ENCODE measurements at regions not wholly inside any gene's neighbourhood (a gene's known extent, or its start where the extent isn't known, plus 50 kb on each side); places are given as distances from the start of the nearest gene placed in this dataset.

GRCh38 chr6:90374201-90374600, 77.6 kb upstream of the BACH2 start:
- peak; percentile 25 for DNase-seq (ENCODE audit: low spot score)
- Histone ChIP-seq H3K4me2 (ENCODE audit: low read length) (peak overlapping the region; percentile 92), H4K20me1 (ENCODE audit: insufficient read depth, low read length) (no peaks in the 10 kb centered on the region), H3K9me3 (ENCODE audit: low read length) (peaks cover 8% of the 10 kb centered on the region; the same call in 1 of the 2 replicates), H3K27ac (ENCODE audit: low read depth, low read length, poor library complexity, severe bottlenecking) (peak overlapping the region; percentile 100), H3K4me3 (ENCODE audit: low read depth, low read length, poor library complexity, severe bottlenecking) (no peak overlapping the region), H3K36me3 (ENCODE audit: insufficient read depth, low read length) (peaks cover 10% of the 10 kb centered on the region), H3K4me1 (ENCODE audit: insufficient read depth, low read length, poor library complexity, severe bottlenecking) (peaks cover 92% of the 10 kb centered on the region), H3K79me2 (ENCODE audit: insufficient read depth, low read depth, low read length) (peaks cover 28% of the 10 kb centered on the region; the same call in 1 of the 2 replicates), H2AFZ (ENCODE audit: low read length) (peak overlapping the region; percentile 64; the same call in 1 of the 2 replicates), H3K9me2 (ENCODE audit: insufficient read depth, low read length) (no peaks in the 10 kb centered on the region)
- POLR2A ChIA-PET = interaction anchor here (0.8 to 6.7 kb wide), 13 partner anchors 10 to 86 kb away, joined by 3 to 57 read pairs (median 12); partner anchors contain the start of gene BACH2
- BruUV-seq (replicated peaks) = no TSS peak
- CTCF ChIA-PET (ENCODE audit: unreplicated experiment) = no interaction called here
- intact Hi-C loops (cut with micrococcal nuclease; ENCODE audit: unreplicated experiment) = no loop called here
- TF ChIP-seq CTCF (conservative IDR thresholded peaks at IDR 0.05; ENCODE audit: low read length) (no peak), EZH2phosphoT487 (IDR thresholded peaks at IDR 0.05; ENCODE audit: borderline replicate concordance, low read depth, low read length) (no peak)

GRCh38 chr6:90372885-90373284, 76.2 kb upstream of the BACH2 start:
- Histone ChIP-seq H3K36me3 (ENCODE audit: insufficient read depth, low read length) (no peaks in the 10 kb centered on the region), H3K4me3 (ENCODE audit: low read depth, low read length, poor library complexity, severe bottlenecking) (no peak overlapping the region), H3K9me3 (ENCODE audit: low read length) (peaks cover under 1% of the 10 kb centered on the region; the same call in 1 of the 2 replicates), H3K9me2 (ENCODE audit: insufficient read depth, low read length) (no peaks in the 10 kb centered on the region), H2AFZ (ENCODE audit: low read length) (peak overlapping the region; percentile 31; the same call in 1 of the 2 replicates), H3K4me2 (ENCODE audit: low read length) (peak overlapping the region; percentile 41; the same call in 1 of the 2 replicates), H3K79me2 (ENCODE audit: insufficient read depth, low read depth, low read length) (peaks cover 15% of the 10 kb centered on the region; the same call in 1 of the 2 replicates), H3K4me1 (ENCODE audit: insufficient read depth, low read length, poor library complexity, severe bottlenecking) (peaks cover 92% of the 10 kb centered on the region), H3K27ac (ENCODE audit: low read depth, low read length, poor library complexity, severe bottlenecking) (peak overlapping the region; percentile 8), H4K20me1 (ENCODE audit: insufficient read depth, low read length) (no peaks in the 10 kb centered on the region)
- ChIA-PET POLR2A (interaction anchor here (1.5 to 6.7 kb wide), 11 partner anchors 9 to 88 kb away, joined by 5 to 57 read pairs (median 9); no protein-coding TSS in a partner anchor), CTCF (ENCODE audit: unreplicated experiment) (interaction anchor here (0.6 to 1.7 kb wide), 3 partner anchors 20 to 77 kb away, joined by 3 to 4 read pairs (median 4); no protein-coding TSS in a partner anchor)
- DNase-seq (ENCODE audit: low spot score) = no peak
- intact Hi-C loops (cut with micrococcal nuclease; ENCODE audit: unreplicated experiment) = no loop called here
- TF ChIP-seq EZH2phosphoT487 (IDR thresholded peaks at IDR 0.05; ENCODE audit: borderline replicate concordance, low read depth, low read length) (no peak), CTCF (conservative IDR thresholded peaks at IDR 0.05; ENCODE audit: low read length) (no peak)
- no TSS peak for BruUV-seq (replicated peaks)

- H3K79me2 ChIP-seq (ENCODE audit: insufficient read depth, low read depth, low read length) = peaks cover 11% of the 10 kb centered on the region; the same call in 1 of the 2 replicates
- peaks cover 5% of the 10 kb centered on the region; the same call in 1 of the 2 replicates for H3K9me3 ChIP-seq (ENCODE audit: low read length)
- CTCF ChIA-PET (ENCODE audit: unreplicated experiment) = interaction anchor here (1.0 to 1.7 kb wide), 2 partner anchors 20 to 57 kb away, joined by 4 read pairs; no protein-coding TSS in a partner anchor
- BruUV-seq (replicated peaks) = no TSS peak
- H3K4me2 ChIP-seq (ENCODE audit: low read length) = peak overlapping the region; percentile 41
- no peaks in the 10 kb centered on the region for H3K9me2 ChIP-seq (ENCODE audit: insufficient read depth, low read length)
- H2AFZ ChIP-seq (ENCODE audit: low read length) = peak overlapping the region; percentile 31; the same call in 1 of the 2 replicates
- no peak for DNase-seq (ENCODE audit: low spot score)
- peaks cover 90% of the 10 kb centered on the region for H3K4me1 ChIP-seq (ENCODE audit: insufficient read depth, low read length, poor library complexity, severe bottlenecking)
- H3K4me3 ChIP-seq (ENCODE audit: low read depth, low read length, poor library complexity, severe bottlenecking) = no peak overlapping the region
- H4K20me1 ChIP-seq (ENCODE audit: insufficient read depth, low read length) = no peaks in the 10 kb centered on the region
- intact Hi-C loops (cut with micrococcal nuclease; ENCODE audit: unreplicated experiment) = no loop called here
- TF ChIP-seq CTCF (conservative IDR thresholded peaks at IDR 0.05; ENCODE audit: low read length) (no peak), EZH2phosphoT487 (IDR thresholded peaks at IDR 0.05; ENCODE audit: borderline replicate concordance, low read depth, low read length) (no peak)
- POLR2A ChIA-PET = interaction anchor here (0.7 to 6.7 kb wide), 13 partner anchors 9 to 88 kb away, joined by 3 to 57 read pairs (median 7); no protein-coding TSS in a partner anchor
- H3K27ac ChIP-seq (ENCODE audit: low read depth, low read length, poor library complexity, severe bottlenecking) = no peak overlapping the region
- no peaks in the 10 kb centered on the region for H3K36me3 ChIP-seq (ENCODE audit: insufficient read depth, low read length)
Observed at GRCh38 chr6:90372450-90372849, 75.8 kb upstream of the BACH2 start.
